ENCODE measurements at regions not wholly inside any gene's neighbourhood (a gene's known extent, or its start where the extent isn't known, plus 50 kb on each side); places are given as distances from the start of the nearest gene placed in this dataset.

- no peaks in the 10 kb centered on the region for H3K36me3 Mint-ChIP-seq
- no peak overlapping the region for H3K27ac Mint-ChIP-seq
- no peak for TF ChIP-seq CTCF (IDR thresholded peaks at IDR 0.05; ENCODE audit: unreplicated experiment)
- peaks cover 61% of the 10 kb centered on the region for H3K27me3 Mint-ChIP-seq (ENCODE audit: low read depth)
- H3K9me3 Mint-ChIP-seq = no peaks in the 10 kb centered on the region
- no peak overlapping the region for H3K4me3 Mint-ChIP-seq
- no peak for DNase-seq (ENCODE audit: low spot score in 2 of 2, unreplicated experiment in 2 of 2)
- peaks cover 20% of the 10 kb centered on the region for H3K4me1 Mint-ChIP-seq
These were observed 414.8 kb upstream of the JARID2 start for GRCh38 chr6:14831070-14831469.

GRCh38 chr6:14831937-14832336, 413.9 kb upstream of the JARID2 start:
- no peak for DNase-seq (ENCODE audit: low spot score in 2 of 2, unreplicated experiment in 2 of 2)
- H3K27me3 Mint-ChIP-seq (ENCODE audit: low read depth) = peaks cover 65% of the 10 kb centered on the region
- H3K27ac Mint-ChIP-seq = no peak overlapping the region
- no peak overlapping the region for H3K4me3 Mint-ChIP-seq
- H3K36me3 Mint-ChIP-seq = no peaks in the 10 kb centered on the region
- H3K4me1 Mint-ChIP-seq = peaks cover 14% of the 10 kb centered on the region
- no peaks in the 10 kb centered on the region for H3K9me3 Mint-ChIP-seq
- TF ChIP-seq CTCF (IDR thresholded peaks at IDR 0.05; ENCODE audit: unreplicated experiment) = no peak

DNA sequence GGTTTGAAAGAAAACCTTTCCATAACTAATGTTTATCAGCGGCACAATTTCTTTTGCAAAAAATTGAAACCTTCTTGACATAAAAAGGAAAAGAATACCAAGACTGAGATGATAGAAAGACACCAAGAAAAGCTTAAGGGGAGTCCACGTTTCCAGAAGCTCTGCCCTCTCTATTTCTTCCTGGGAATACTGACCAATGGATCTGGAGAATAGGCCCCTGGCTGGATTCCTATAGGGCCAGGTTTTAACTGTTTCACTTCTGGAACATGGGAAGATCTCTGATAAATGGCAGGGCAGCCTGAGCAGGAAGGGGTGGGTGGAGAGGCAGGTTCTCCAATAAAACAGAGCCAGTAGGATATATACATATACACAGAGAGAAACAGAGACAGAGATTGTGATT, 413.4 kb upstream of the JARID2 start:
- Mint-ChIP-seq H3K27ac (no peak overlapping the region), H3K9me3 (no peaks in the 10 kb centered on the region), H3K4me3 (no peak overlapping the region), H3K4me1 (peaks cover 15% of the 10 kb centered on the region), H3K27me3 (ENCODE audit: low read depth) (peaks cover 63% of the 10 kb centered on the region), H3K36me3 (no peaks in the 10 kb centered on the region)
- DNase-seq (ENCODE audit: low spot score in 2 of 2, unreplicated experiment in 2 of 2) = no peak
- TF ChIP-seq CTCF (IDR thresholded peaks at IDR 0.05; ENCODE audit: unreplicated experiment) = no peak

DNA sequence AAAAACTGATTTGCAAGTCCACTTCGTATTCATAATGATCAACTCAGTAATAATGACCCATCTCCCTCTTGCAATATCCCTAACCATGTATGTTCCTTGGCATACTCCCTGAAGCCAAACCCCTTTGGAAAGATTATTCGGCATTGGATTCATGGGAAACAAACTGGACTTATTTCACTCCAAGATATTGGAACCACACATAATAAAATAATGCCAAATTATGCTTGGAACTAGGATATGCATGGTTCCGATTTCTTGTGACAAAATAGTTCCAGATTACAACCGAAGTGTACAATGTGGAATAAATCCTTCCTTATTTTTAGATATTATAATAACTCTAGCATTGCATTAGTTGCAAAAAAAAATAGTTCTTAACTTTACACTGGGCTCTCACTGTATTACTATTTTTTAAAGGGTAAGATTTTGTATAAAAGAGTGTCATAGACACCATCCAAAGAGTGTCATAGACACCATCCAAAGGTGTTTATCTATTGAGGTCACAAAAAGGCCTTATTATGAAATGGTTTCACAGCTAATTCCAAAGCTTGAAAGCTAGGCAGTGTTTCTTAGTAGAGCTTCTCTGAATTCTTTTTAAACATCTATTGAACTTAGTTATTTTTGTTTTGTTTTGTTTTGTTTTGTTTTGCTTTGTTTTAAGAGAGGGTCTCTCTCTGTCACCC, 410.9 kb upstream of the JARID2 start:
- Mint-ChIP-seq H3K27ac (no peak overlapping the region), H3K4me1 (peaks cover 18% of the 10 kb centered on the region), H3K4me3 (no peak overlapping the region), H3K36me3 (no peaks in the 10 kb centered on the region), H3K27me3 (ENCODE audit: low read depth) (peaks cover 58% of the 10 kb centered on the region), H3K9me3 (no peaks in the 10 kb centered on the region)
- TF ChIP-seq CTCF (IDR thresholded peaks at IDR 0.05; ENCODE audit: unreplicated experiment) = no peak
- DNase-seq (ENCODE audit: low spot score in 2 of 2, unreplicated experiment in 2 of 2) = no peak

DNA sequence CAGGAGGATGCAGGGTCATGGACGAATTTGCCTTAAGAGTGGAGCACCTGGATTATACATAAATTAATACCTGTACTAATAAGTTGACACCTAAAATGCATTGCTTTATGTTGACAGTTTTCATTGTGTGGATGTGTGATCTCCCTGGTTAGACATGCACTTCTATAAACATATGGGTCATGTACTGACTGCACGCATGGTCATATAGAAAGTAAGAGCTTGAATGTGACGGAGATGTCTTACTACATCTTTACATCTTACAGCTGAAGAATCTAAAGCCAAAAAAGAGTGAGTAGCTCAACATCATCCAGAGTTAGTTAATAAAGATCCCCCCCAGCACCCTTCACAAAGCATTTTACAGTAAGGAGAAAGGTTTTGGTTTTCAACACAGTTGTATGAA, 408.4 kb upstream of the JARID2 start:
- no peaks in the 10 kb centered on the region for H3K36me3 Mint-ChIP-seq

More for the DNA sequence above, 408.4 kb upstream of the JARID2 start:
- TF ChIP-seq CTCF (IDR thresholded peaks at IDR 0.05; ENCODE audit: unreplicated experiment) = no peak
- Mint-ChIP-seq H3K4me3 (no peak overlapping the region), H3K27ac (no peak overlapping the region), H3K27me3 (ENCODE audit: low read depth) (peaks cover 50% of the 10 kb centered on the region), H3K9me3 (no peaks in the 10 kb centered on the region), H3K4me1 (peaks cover 12% of the 10 kb centered on the region)
- DNase-seq (ENCODE audit: low spot score in 2 of 2, unreplicated experiment in 2 of 2) = no peak
